Islet of Langerhans (tissue), 1 donor: ENCODE measurements at regions not wholly inside any gene's neighbourhood (a gene's known extent, or its start where the extent isn't known, plus 50 kb on each side); places are given as distances from the start of the nearest gene placed in this dataset.

Experiments used
- FAIRE-seq: peaks from one replicate; lab custom pipeline; 2011; peaks lifted over from hg19 to GRCh38; lab: Jason Lieb, UNC

- FAIRE-seq = no peak
Measured at GRCh38 chr3:72565593-72565992, 282.7 kb downstream of the SHQ1 start.

- no peak for FAIRE-seq
Measured at GRCh38 chr3:72563690-72564370, 284.4 kb downstream of the SHQ1 start.

GRCh38 chr3:72560846-72561675 is 287.2 kb downstream of the SHQ1 start:
- no peak for FAIRE-seq

- FAIRE-seq = no peak
Measured at GRCh38 chr3:72559385-72559784, 288.9 kb downstream of the SHQ1 start.

- FAIRE-seq = no peak
Measured at GRCh38 chr3:72558001-72558400, 290.2 kb downstream of the SHQ1 start.

GRCh38 chr3:72555714-72556113 is 292.5 kb downstream of the SHQ1 start:
- FAIRE-seq = no peak

GRCh38 chr3:72554689-72555088 is 293.6 kb downstream of the SHQ1 start:
- no peak for FAIRE-seq

- FAIRE-seq = no peak
Measured at GRCh38 chr3:72553298-72553697, 294.9 kb downstream of the SHQ1 start.

GRCh38 chr3:72550582-72551262 is 297.5 kb downstream of the SHQ1 start:
- FAIRE-seq = no peak

GRCh38 chr3:72549761-72550581 is 298.3 kb downstream of the SHQ1 start:
- no peak for FAIRE-seq

- no peak for FAIRE-seq
Measured at GRCh38 chr3:72548981-72549380, 299.3 kb downstream of the SHQ1 start.

- no peak for FAIRE-seq
Measured at GRCh38 chr3:72548461-72548860, 299.8 kb downstream of the SHQ1 start.

GRCh38 chr3:72547183-72547582 is 301.1 kb downstream of the SHQ1 start:
- FAIRE-seq = no peak

GRCh38 chr3:72544239-72544638 is 304.0 kb downstream of the SHQ1 start:
- FAIRE-seq = no peak

- FAIRE-seq = no peak
Measured at GRCh38 chr3:72543246-72543645, 305.0 kb downstream of the SHQ1 start.

- no peak for FAIRE-seq
Measured at GRCh38 chr3:72542781-72543180, 305.5 kb downstream of the SHQ1 start.

- no peak for FAIRE-seq
Measured at GRCh38 chr3:72539856-72540255, 308.4 kb downstream of the SHQ1 start.

- no peak for FAIRE-seq
Measured at GRCh38 chr3:72538070-72538745, 310.0 kb downstream of the SHQ1 start.

- FAIRE-seq = no peak
Measured at GRCh38 chr3:72537448-72537847, 310.8 kb downstream of the SHQ1 start.

GRCh38 chr3:72536878-72537267 is 311.4 kb downstream of the SHQ1 start:
- FAIRE-seq = no peak

- no peak for FAIRE-seq
Measured at GRCh38 chr3:72536206-72536877, 311.9 kb downstream of the SHQ1 start.
